Loucy (cell line): ENCODE measurements at regions not wholly inside any gene's neighbourhood (a gene's known extent, or its start where the extent isn't known, plus 50 kb on each side); places are given as distances from the start of the nearest gene placed in this dataset.

Experiments used
- H2AFZ ChIP-seq: fragments of 200-600 bp; sonication (generic); 2 replicates; pipeline ENCODE4 v1.6.0; 2016; ENCODE audit warnings: antibody characterized with exemption, mild to moderate bottlenecking, low read length, moderate library complexity
- H3F3A ChIP-seq: fragments of 200-600 bp; 2 replicates; pipeline ENCODE4 v1.6.0; 2016; ENCODE audit warnings: antibody characterized with exemption, low read depth, mild to moderate bottlenecking
- H3K27me3 ChIP-seq: fragments of 200-600 bp; sonication (generic); 2 replicates; pipeline ENCODE4 v1.6.1; 2014; ENCODE audit warnings: low read length, mild to moderate bottlenecking; ENCODE audit not compliant: insufficient read depth, poor library complexity, severe bottlenecking
- H3K36me3 ChIP-seq: fragments of 200-600 bp; sonication (generic); 2 replicates; pipeline ENCODE4 v1.6.1; 2016; ENCODE audit warnings: low read length; ENCODE audit not compliant: insufficient read depth
- H3K4me1 ChIP-seq: fragments of 200-600 bp; sonication (generic); 2 replicates; pipeline ENCODE4 v1.5.1; 2014; ENCODE audit warnings: low read length, mild to moderate bottlenecking; ENCODE audit not compliant: insufficient read depth, poor library complexity, severe bottlenecking
- H3K4me2 ChIP-seq: fragments of 200-600 bp; sonication (generic); 2 replicates; pipeline ENCODE4 v1.6.0; 2014; ENCODE audit warnings: antibody characterized with exemption, low read length, low read depth, mild to moderate bottlenecking; ENCODE audit not compliant: poor library complexity, severe bottlenecking
- H3K4me3 ChIP-seq: fragments of 200-600 bp; sonication (generic); 2 replicates; pipeline ENCODE4 v1.5.1; 2014; ENCODE audit warnings: low read length, mild to moderate bottlenecking, mixed read lengths; ENCODE audit not compliant: poor library complexity, severe bottlenecking
- H3K79me2 ChIP-seq: fragments of 200-600 bp; sonication (generic); 2 replicates; pipeline ENCODE4 v1.6.1; 2014; ENCODE audit warnings: low read length; ENCODE audit not compliant: insufficient read depth
- H3K9ac ChIP-seq: fragments of 200-600 bp; sonication (generic); 2 replicates; pipeline ENCODE4 v1.6.0; 2014; ENCODE audit warnings: mild to moderate bottlenecking, low read depth, low read length, moderate library complexity; ENCODE audit not compliant: poor library complexity, severe bottlenecking
- H3K9me2 ChIP-seq: fragments of 200-600 bp; sonication (generic); replicated peaks from 2 replicates; pipeline ENCODE4 v1.6.1; 2016; ENCODE audit warnings: low read depth, low read length, mixed read lengths
- H3K9me3 ChIP-seq: fragments of 200-600 bp; sonication (generic); 2 replicates; pipeline ENCODE4 v1.6.1; 2014; ENCODE audit warnings: mild to moderate bottlenecking, antibody characterized with exemption, low read length, low read depth; ENCODE audit not compliant: insufficient read depth
- H4K20me1 ChIP-seq: fragments of 200-600 bp; sonication (generic); 2 replicates; pipeline ENCODE4 v1.6.0; 2014; ENCODE audit warnings: antibody characterized with exemption, low read length, mild to moderate bottlenecking; ENCODE audit not compliant: insufficient read depth, poor library complexity, severe bottlenecking
- EZH2phosphoT487 ChIP-seq: fragments of 200-600 bp; IDR thresholded peaks from 2 replicates; pipeline ENCODE4 v1.6.1; 2018; ENCODE audit warnings: antibody characterized with exemption, mild to moderate bottlenecking, moderate library complexity, borderline replicate concordance
- TF ChIP-seq, protein P1 (sequence below): fragments of 200-600 bp; sonication (generic); conservative IDR thresholded peaks from 2 replicates; pipeline ENCODE4 v1.5.1; 2014; ENCODE audit warnings: mild to moderate bottlenecking, antibody characterized with exemption, low read length

DNA sequence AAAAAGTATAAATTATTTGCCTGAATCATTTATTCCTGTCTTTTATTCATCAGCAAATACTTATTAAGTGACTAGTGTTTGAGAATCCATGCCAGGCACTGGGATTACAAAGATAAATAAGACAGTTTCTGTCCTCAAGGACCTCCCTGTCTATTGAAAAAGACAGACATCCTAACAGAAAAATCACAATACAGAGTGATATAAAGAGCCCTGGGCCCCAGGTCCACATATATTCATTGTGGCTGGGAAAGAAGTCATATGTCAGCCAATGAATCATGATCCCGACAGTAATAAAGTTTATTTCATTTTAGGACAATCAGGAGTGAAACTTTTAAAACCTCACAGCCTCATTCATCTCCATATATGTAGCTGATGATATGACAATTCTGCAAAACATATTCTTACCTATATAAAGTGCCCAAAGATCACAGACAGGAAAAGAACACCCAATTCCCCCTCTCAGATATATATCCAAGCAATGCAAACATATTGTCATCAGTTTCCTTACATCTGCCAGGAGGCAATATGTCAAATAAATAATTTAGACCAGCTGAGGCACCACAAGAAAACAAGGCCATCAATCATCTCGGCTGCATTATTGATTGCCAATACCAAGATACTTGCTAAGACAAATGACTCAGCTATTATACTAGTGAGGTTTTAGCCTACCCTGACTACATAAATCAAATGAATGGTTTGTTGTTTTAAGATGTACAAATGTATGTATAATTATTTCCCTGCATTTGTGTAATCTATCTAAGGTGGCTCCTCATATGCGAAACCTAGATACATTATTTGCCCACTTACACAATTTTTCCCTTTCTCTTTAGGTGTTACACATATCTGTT is 590.9 kb upstream of the API5 start:
- TF ChIP-seq, protein P1, sequence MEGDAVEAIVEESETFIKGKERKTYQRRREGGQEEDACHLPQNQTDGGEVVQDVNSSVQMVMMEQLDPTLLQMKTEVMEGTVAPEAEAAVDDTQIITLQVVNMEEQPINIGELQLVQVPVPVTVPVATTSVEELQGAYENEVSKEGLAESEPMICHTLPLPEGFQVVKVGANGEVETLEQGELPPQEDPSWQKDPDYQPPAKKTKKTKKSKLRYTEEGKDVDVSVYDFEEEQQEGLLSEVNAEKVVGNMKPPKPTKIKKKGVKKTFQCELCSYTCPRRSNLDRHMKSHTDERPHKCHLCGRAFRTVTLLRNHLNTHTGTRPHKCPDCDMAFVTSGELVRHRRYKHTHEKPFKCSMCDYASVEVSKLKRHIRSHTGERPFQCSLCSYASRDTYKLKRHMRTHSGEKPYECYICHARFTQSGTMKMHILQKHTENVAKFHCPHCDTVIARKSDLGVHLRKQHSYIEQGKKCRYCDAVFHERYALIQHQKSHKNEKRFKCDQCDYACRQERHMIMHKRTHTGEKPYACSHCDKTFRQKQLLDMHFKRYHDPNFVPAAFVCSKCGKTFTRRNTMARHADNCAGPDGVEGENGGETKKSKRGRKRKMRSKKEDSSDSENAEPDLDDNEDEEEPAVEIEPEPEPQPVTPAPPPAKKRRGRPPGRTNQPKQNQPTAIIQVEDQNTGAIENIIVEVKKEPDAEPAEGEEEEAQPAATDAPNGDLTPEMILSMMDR: no peak
- TF ChIP-seq EZH2phosphoT487: no peak
- H3K9me3 ChIP-seq: no peaks in the 10 kb centered on the region

DNA sequence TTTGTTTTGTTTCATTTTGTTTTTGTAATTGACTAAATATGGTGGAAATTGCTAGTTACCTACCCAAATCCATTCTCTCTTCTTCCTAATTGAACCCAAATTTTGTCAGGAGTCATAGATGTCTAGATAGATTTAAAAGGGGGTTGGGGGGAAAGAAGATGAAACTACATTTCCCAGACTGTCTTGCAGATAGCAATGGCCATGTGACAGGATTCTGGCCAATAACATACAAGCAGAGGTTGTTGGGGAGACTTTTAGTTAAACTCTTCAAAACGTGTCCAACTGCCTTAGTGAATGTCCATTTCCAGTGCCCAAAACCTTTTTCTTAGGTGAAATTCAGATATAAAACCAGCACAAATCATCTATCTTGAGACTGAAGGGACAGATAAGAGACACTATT is 583.9 kb upstream of the API5 start:
- Histone ChIP-seq H3K9me3 (no peaks in the 10 kb centered on the region), H3K4me2 (no peak overlapping the region), H3K27me3 (no peaks in the 10 kb centered on the region), H2AFZ (no peak overlapping the region), H3K4me1 (no peaks in the 10 kb centered on the region), H3F3A (no peaks in the 10 kb centered on the region), H4K20me1 (no peaks in the 10 kb centered on the region), H3K9me2 (no peaks in the 10 kb centered on the region), H3K9ac (no peak overlapping the region), H3K4me3 (no peak overlapping the region), H3K79me2 (no peaks in the 10 kb centered on the region), H3K36me3 (no peaks in the 10 kb centered on the region)
- TF ChIP-seq, protein P1: no peak
- TF ChIP-seq EZH2phosphoT487: no peak

More for the DNA sequence above, 590.9 kb upstream of the API5 start:
- Histone ChIP-seq H2AFZ (no peak overlapping the region), H3K4me3 (no peak overlapping the region), H3K79me2 (no peaks in the 10 kb centered on the region), H3K4me2 (no peak overlapping the region), H3F3A (no peaks in the 10 kb centered on the region), H3K9me2 (no peaks in the 10 kb centered on the region), H3K4me1 (no peaks in the 10 kb centered on the region), H3K27me3 (no peaks in the 10 kb centered on the region), H3K36me3 (no peaks in the 10 kb centered on the region), H3K9ac (no peak overlapping the region), H4K20me1 (no peaks in the 10 kb centered on the region)

DNA sequence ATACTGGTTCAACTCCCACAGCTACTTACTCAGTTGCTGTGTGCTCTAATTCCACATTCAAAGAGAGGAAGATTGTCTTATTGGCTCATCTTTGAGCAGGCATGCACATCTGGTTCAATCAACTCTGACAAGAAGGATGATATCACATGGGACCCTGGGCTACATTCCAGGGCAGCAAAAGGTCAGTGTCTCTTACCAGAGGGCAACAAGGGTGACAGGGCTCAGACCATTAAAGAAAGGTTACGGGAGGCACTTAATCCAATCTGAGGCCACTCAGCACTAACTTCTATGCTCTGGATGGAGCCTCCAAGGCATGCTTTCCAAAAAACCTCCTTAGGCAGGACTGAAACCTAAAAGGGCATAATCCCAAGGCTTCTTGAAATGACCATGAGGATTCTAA is 549.4 kb upstream of the API5 start:
- H3K79me2 ChIP-seq: no peaks in the 10 kb centered on the region
- H3K9me3 ChIP-seq: no peaks in the 10 kb centered on the region
- H3F3A ChIP-seq: no peaks in the 10 kb centered on the region
- no peaks in the 10 kb centered on the region for H3K9me2 ChIP-seq
- TF ChIP-seq, protein P1: no peak
- TF ChIP-seq EZH2phosphoT487: no peak
- no peaks in the 10 kb centered on the region for H4K20me1 ChIP-seq
- no peak overlapping the region for H3K4me2 ChIP-seq
- H3K27me3 ChIP-seq: no peaks in the 10 kb centered on the region
- H3K9ac ChIP-seq: no peak overlapping the region
- H3K4me3 ChIP-seq: no peak overlapping the region
- no peak overlapping the region for H2AFZ ChIP-seq
- no peaks in the 10 kb centered on the region for H3K36me3 ChIP-seq
- no peaks in the 10 kb centered on the region for H3K4me1 ChIP-seq
